ENCODE measurements at regions not wholly inside any gene's neighbourhood (a gene's known extent, or its start where the extent isn't known, plus 50 kb on each side); places are given as distances from the start of the nearest gene placed in this dataset.

DNA sequence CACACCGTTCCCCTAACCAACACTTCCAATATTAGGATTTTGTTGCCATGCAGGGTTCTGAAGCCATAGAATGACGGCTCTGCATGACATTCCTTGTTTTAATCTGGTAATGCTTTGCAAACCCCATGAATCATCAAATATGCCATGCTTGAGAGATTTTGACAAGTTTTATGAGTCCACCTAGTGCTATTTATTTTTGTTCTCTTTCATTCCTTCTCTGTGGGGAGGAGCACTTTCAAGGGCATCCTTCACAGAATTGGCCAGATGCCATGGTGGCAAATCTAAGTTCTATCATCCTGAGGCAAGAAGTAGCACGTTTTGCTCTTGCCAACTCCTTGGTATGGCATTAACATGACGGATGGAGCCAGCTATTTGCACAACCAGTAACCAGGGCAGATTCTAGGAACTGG lies 268.4 kb downstream of the FAM76B start:
- TF ChIP-seq FOXP2 (optimal IDR thresholded peaks at IDR 0.05; ENCODE audit: borderline replicate concordance, extremely low read depth, extremely low read length, insufficient read depth) (no peak), TAF1 (IDR thresholded peaks at IDR 0.05; ENCODE audit: borderline replicate concordance, insufficient read depth, low read length) (no peak), REST (IDR thresholded peaks at IDR 0.05; ENCODE audit: insufficient read depth in 1 of 2, low read depth in 2 of 2, low read length in 2 of 2) (no peak), SIN3A (IDR thresholded peaks at IDR 0.05; ENCODE audit: borderline replicate concordance, insufficient read depth, low read length) (no peak), POLR2AphosphoS5 (IDR thresholded peaks at IDR 0.05; ENCODE audit: low read depth, low read length) (no peak)

- no peak for TF ChIP-seq POLR2AphosphoS5 (IDR thresholded peaks at IDR 0.05; ENCODE audit: low read depth, low read length)
- TF ChIP-seq REST (IDR thresholded peaks at IDR 0.05; ENCODE audit: insufficient read depth in 1 of 2, low read depth in 2 of 2, low read length in 2 of 2) = no peak
- TF ChIP-seq SIN3A (IDR thresholded peaks at IDR 0.05; ENCODE audit: borderline replicate concordance, insufficient read depth, low read length) = no peak
- no peak for TF ChIP-seq FOXP2 (optimal IDR thresholded peaks at IDR 0.05; ENCODE audit: borderline replicate concordance, extremely low read depth, extremely low read length, insufficient read depth)
- no peak for TF ChIP-seq TAF1 (IDR thresholded peaks at IDR 0.05; ENCODE audit: borderline replicate concordance, insufficient read depth, low read length)
Observed at GRCh38 chr11:95520369-95521132, 269.0 kb downstream of the FAM76B start.

GRCh38 chr11:95519912-95520311 lies 269.7 kb downstream of the FAM76B start:
- TF ChIP-seq SIN3A (IDR thresholded peaks at IDR 0.05; ENCODE audit: borderline replicate concordance, insufficient read depth, low read length) (no peak), FOXP2 (optimal IDR thresholded peaks at IDR 0.05; ENCODE audit: borderline replicate concordance, extremely low read depth, extremely low read length, insufficient read depth) (no peak), POLR2AphosphoS5 (IDR thresholded peaks at IDR 0.05; ENCODE audit: low read depth, low read length) (no peak), REST (IDR thresholded peaks at IDR 0.05; ENCODE audit: insufficient read depth in 1 of 2, low read depth in 2 of 2, low read length in 2 of 2) (no peak), TAF1 (IDR thresholded peaks at IDR 0.05; ENCODE audit: borderline replicate concordance, insufficient read depth, low read length) (no peak)

DNA sequence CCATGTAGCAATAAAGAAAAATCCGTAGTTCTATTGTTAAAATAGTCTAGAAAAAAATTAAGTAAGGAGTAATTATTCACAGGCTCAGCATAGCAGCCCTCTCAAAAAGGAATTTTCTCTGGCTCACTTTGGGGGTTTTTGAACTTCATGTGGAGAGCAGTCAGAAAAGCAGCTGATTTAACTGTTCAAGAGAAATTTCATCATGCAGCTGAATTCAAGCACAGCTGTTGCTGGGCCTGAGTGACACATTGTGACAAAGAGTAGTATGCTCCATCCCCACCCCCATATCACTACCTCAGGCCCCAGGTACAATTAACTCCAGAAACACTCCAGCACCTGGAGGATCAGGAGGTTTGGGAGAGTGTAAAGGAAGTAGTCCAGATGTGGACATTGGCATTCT lies 272.1 kb downstream of the FAM76B start:
- TF ChIP-seq SIN3A (IDR thresholded peaks at IDR 0.05; ENCODE audit: borderline replicate concordance, insufficient read depth, low read length) = no peak
- TF ChIP-seq FOXP2 (optimal IDR thresholded peaks at IDR 0.05; ENCODE audit: borderline replicate concordance, extremely low read depth, extremely low read length, insufficient read depth) = no peak
- TF ChIP-seq REST (IDR thresholded peaks at IDR 0.05; ENCODE audit: insufficient read depth in 1 of 2, low read depth in 2 of 2, low read length in 2 of 2) = no peak
- TF ChIP-seq POLR2AphosphoS5 (IDR thresholded peaks at IDR 0.05; ENCODE audit: low read depth, low read length) = no peak
- no peak for TF ChIP-seq TAF1 (IDR thresholded peaks at IDR 0.05; ENCODE audit: borderline replicate concordance, insufficient read depth, low read length)
